NCI-H2171 treated with DMSO at 0.1 percent for 48 hours (cell line): ENCODE measurements at regions not wholly inside any gene's neighbourhood (a gene's known extent, or its start where the extent isn't known, plus 50 kb on each side); places are given as distances from the start of the nearest gene placed in this dataset.
A peak's percentile ranks its signal among the peaks of the same experiment; 100 is the strongest.

ENCODE experiments used
- DNase-seq: peaks from one replicate; lab custom pipeline; 2025; lab: John Stamatoyannopoulos, UW

DNA sequence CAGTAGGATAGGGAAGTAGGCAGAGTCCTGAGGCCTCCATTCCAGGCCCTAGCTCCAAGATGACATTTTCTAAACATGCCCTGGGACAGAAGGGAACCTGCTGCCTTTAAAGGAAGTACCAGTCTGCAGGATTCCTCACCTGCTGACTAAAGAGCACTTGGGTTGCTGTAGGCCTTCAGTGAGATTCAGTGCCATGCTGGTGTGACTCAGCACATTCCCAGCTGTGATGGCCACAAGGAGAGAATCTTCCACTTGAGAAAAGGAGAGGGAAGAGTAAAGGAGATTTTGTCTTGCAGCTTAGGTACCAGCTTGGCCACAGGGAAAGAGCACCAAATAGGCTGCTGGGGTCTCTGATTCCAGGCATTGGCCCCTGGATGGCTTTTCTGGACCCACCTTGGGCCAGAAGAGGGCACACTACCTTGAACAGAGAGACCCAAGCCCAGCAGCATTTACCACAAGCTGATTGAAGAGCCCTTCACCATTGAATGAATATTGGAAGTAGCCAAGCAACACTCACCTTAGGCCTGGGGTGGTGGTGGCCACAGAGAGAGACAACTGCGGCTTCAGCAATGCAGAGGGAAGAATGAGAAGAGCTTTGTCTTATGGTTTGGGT is 498.3 kb downstream of the KCNH5 start:
- no peak for DNase-seq

- no peak for DNase-seq
Measured at GRCh38 chr14:62557416-62557815, 487.8 kb downstream of the KCNH5 start.

GRCh38 chr14:62558451-62558850 is 486.8 kb downstream of the KCNH5 start:
- no peak for DNase-seq

- DNase-seq, result no peak
Measured at GRCh38 chr14:62585247-62585646, 460.0 kb downstream of the KCNH5 start.

- peak; percentile 63 for DNase-seq
Measured at GRCh38 chr14:62592877-62593276, 452.4 kb downstream of the KCNH5 start.

- DNase-seq, result no peak
Measured at GRCh38 chr14:62597143-62597542, 448.1 kb downstream of the KCNH5 start.

- no peak for DNase-seq
Measured at GRCh38 chr14:62599616-62600385, 445.5 kb downstream of the KCNH5 start.

GRCh38 chr14:62602712-62603111 is 442.5 kb downstream of the KCNH5 start:
- no peak for DNase-seq

GRCh38 chr14:62604524-62604923 is 440.7 kb downstream of the KCNH5 start:
- peak; percentile 30 for DNase-seq

- no peak for DNase-seq
Measured at GRCh38 chr14:62614122-62614521, 431.1 kb downstream of the KCNH5 start.

DNA sequence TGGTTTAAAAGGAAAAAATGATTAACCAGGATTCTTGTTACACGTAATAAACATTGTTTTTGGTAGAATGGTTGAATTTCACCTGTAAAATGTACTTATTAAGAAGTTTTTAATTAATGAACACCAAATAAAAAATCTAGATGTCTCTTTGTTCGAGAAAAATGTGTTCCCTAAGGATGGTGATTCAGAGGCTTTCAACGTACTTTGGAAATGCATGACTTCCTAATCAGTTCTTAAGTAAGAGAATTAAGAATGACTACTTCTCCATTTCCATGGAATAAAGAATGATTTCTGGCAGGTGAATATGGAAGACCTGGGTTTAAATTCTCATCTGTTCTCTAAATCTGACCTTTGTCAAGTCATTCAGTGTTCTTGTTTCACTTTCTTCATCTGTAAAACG is 428.6 kb downstream of the KCNH5 start:
- no peak for DNase-seq

- no peak for DNase-seq
Measured at GRCh38 chr14:62626416-62626815, 418.8 kb downstream of the KCNH5 start.

DNA sequence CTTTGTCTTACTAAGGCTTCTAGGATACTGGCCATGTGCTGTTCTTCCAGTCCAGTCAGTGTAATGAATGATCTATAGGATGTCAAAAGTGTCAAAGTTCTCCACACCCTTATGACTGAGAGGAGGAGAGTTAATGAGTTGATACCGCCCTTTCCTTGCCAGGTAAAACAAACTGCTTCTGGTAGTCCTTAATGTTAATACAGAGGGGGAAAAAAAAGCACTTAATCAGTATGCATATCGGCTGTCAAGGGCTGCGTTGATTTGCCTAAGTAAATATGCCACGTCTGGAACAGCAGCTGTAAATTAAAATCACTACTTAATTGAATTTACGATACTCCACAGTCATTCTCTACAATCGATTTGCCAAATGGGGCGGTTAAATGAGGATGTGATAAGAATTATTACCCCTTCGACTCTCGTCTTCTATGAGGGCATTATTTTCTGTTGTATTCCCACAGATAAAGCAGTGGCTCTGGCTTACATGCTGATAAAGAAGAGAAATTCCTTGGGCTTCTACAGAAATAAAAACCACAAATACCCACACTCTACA is 416.0 kb downstream of the KCNH5 start:
- no peak for DNase-seq

- DNase-seq, result peak; percentile 61
Measured at GRCh38 chr14:62631176-62631575, 414.1 kb downstream of the KCNH5 start.

DNA sequence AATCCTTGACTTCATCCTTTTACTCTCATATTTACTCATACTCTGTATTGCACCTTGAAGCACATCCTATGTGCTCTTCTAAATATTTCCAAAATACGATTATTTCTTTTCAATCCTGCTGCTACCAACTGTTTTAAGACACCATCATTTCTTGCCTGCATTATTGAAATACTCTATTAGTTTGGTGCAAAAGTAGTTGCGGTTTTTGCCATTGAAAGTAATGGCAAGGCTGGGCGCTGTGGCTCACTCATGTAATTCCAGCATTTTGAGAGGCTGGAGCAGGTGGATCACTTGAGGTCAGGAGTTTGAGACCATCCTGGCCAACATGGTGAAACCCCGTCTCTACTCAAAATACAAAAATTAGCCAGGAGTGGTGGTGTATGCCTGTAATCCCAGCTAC is 412.5 kb downstream of the KCNH5 start:
- no peak for DNase-seq

- no peak for DNase-seq
Measured at GRCh38 chr14:62645649-62646048, 399.6 kb downstream of the KCNH5 start.
